ENCODE measurements at regions not wholly inside any gene's neighbourhood (a gene's known extent, or its start where the extent isn't known, plus 50 kb on each side); places are given as distances from the start of the nearest gene placed in this dataset.
A peak's percentile ranks its signal among the peaks of the same experiment; 100 is the strongest.

DNA sequence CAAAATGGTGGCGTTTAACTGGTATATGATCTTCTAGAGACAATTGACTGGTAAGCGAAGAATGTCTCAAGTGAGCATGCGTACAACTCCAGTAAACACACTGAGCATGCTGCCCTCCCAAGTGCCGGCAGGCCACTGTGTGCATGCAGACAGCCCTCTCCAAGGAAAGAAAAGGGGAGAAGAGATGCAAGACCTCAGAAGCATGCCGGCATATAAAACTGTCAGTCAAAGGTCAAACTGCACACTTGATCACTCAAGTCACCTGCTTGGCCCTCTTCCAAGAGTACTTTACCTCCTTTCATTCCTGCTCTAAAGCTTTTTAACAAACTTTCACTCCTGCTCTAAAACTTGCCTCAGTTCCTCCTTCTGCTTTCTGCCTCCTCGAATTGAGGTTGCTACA lies 910.2 kb downstream of the TAF11L14 start:
- H3K9me3 Mint-ChIP-seq = peaks cover 20% of the 10 kb centered on the region
- Histone ChIP-seq H3K36me3 (ENCODE audit: control insufficient read depth, insufficient read depth, low read length) (no peaks in the 10 kb centered on the region), H3K4me3 (ENCODE audit: low read length) (no peak overlapping the region), H3K27ac (ENCODE audit: low read depth, low read length) (no peak overlapping the region), H3K9ac (ENCODE audit: extremely low read depth, low read length, poor library complexity, severe bottlenecking) (no peak overlapping the region), H3K27me3 (ENCODE audit: control insufficient read depth, insufficient read depth, low read length, poor library complexity, severe bottlenecking) (no peaks in the 10 kb centered on the region), H3K4me1 (ENCODE audit: control insufficient read depth, insufficient read depth, low read length) (no peaks in the 10 kb centered on the region), H3K9me3 (ENCODE audit: control insufficient read depth, low read length) (peaks cover 18% of the 10 kb centered on the region)
- DNase-seq = peak; percentile 54
- H3K27me3 Mint-ChIP-seq (ENCODE audit: insufficient read depth) = no peaks in the 10 kb centered on the region
- peaks cover 27% of the 10 kb centered on the region for H3K36me3 Mint-ChIP-seq (ENCODE audit: low read depth)
- H3K4me1 Mint-ChIP-seq = peaks cover 15% of the 10 kb centered on the region
- H3K4me3 Mint-ChIP-seq = no peak overlapping the region
- H3K27ac Mint-ChIP-seq = peak overlapping the region; percentile 37
- WGBS, 2 experiments (ENCODE audit: insufficient coverage in 1 of 2, insufficient read length in 1 of 2) = 94 to 100% methylated on average over 2 to 6 of the region's 6 CpGs
- TF ChIP-seq, protein P1, sequence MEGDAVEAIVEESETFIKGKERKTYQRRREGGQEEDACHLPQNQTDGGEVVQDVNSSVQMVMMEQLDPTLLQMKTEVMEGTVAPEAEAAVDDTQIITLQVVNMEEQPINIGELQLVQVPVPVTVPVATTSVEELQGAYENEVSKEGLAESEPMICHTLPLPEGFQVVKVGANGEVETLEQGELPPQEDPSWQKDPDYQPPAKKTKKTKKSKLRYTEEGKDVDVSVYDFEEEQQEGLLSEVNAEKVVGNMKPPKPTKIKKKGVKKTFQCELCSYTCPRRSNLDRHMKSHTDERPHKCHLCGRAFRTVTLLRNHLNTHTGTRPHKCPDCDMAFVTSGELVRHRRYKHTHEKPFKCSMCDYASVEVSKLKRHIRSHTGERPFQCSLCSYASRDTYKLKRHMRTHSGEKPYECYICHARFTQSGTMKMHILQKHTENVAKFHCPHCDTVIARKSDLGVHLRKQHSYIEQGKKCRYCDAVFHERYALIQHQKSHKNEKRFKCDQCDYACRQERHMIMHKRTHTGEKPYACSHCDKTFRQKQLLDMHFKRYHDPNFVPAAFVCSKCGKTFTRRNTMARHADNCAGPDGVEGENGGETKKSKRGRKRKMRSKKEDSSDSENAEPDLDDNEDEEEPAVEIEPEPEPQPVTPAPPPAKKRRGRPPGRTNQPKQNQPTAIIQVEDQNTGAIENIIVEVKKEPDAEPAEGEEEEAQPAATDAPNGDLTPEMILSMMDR (conservative IDR thresholded peaks at IDR 0.05) = no peak

DNA sequence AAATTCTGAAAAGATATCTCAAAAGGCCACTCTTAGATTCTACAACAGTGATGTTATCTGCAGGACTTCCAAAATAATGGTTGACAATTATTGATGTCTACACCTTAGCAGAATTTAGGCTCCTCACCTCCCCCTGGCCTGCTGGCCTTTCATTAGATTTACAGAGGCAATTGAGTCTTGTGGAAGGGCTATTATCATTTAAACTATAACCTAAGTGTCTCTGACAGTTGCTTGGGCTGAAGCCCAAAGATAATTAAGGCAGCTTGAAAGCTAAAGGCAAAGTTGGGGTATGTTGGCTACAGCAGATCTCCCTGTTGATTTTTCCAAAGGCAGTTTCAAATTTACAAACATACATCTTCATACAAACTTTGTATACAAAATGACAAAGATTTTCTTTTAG lies 912.3 kb downstream of the TAF11L14 start:
- Mint-ChIP-seq H3K4me3 (no peak overlapping the region), H3K9me3 (peaks cover 40% of the 10 kb centered on the region), H3K36me3 (ENCODE audit: low read depth) (peaks cover 47% of the 10 kb centered on the region), H3K27ac (no peak overlapping the region), H3K4me1 (peaks cover 9% of the 10 kb centered on the region), H3K27me3 (ENCODE audit: insufficient read depth) (no peaks in the 10 kb centered on the region)
- DNase-seq = no peak
- H3K27ac ChIP-seq (ENCODE audit: low read depth, low read length) = no peak overlapping the region
- no peak overlapping the region for H3K9ac ChIP-seq (ENCODE audit: extremely low read depth, low read length, poor library complexity, severe bottlenecking)
- peaks cover 35% of the 10 kb centered on the region for H3K9me3 ChIP-seq (ENCODE audit: control insufficient read depth, low read length)
- H3K4me3 ChIP-seq (ENCODE audit: low read length) = no peak overlapping the region
- no peaks in the 10 kb centered on the region for H3K4me1 ChIP-seq (ENCODE audit: control insufficient read depth, insufficient read depth, low read length)
- H3K27me3 ChIP-seq (ENCODE audit: control insufficient read depth, insufficient read depth, low read length, poor library complexity, severe bottlenecking) = no peaks in the 10 kb centered on the region
- TF ChIP-seq, protein P1 (conservative IDR thresholded peaks at IDR 0.05) = no peak
- no peaks in the 10 kb centered on the region for H3K36me3 ChIP-seq (ENCODE audit: control insufficient read depth, insufficient read depth, low read length)

DNA sequence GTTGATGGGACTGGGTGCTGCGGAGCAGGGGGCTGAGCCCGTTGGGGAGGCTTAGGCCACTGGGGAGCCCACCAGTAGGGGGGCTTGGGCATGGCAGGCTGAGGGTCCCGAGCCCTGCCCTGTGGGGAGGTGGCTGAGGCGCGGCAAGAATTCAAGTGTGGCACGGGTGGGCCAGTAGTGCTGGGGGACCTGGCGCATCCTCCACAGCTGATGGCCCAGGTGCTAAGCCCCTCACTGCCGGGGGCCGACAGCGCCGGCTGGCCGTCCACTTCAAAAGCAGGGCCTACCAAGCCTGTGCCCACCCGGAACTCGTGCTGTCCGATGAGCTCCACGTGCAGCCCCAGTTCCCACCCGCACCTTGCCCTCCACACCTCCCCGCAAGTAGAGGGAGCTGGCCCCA lies 917.5 kb downstream of the TAF11L14 start:
- no peak overlapping the region for H3K4me3 Mint-ChIP-seq
- Histone ChIP-seq H3K27me3 (ENCODE audit: control insufficient read depth, insufficient read depth, low read length, poor library complexity, severe bottlenecking) (no peaks in the 10 kb centered on the region), H3K9me3 (ENCODE audit: control insufficient read depth, low read length) (peaks cover 62% of the 10 kb centered on the region), H3K4me3 (ENCODE audit: low read length) (no peak overlapping the region), H3K9ac (ENCODE audit: extremely low read depth, low read length, poor library complexity, severe bottlenecking) (no peak overlapping the region), H3K36me3 (ENCODE audit: control insufficient read depth, insufficient read depth, low read length) (no peaks in the 10 kb centered on the region), H3K4me1 (ENCODE audit: control insufficient read depth, insufficient read depth, low read length) (no peaks in the 10 kb centered on the region), H3K27ac (ENCODE audit: low read depth, low read length) (no peak overlapping the region)
- TF ChIP-seq, protein P1 (conservative IDR thresholded peaks at IDR 0.05) = no peak
- DNase-seq = no peak
- H3K27me3 Mint-ChIP-seq (ENCODE audit: insufficient read depth) = no peaks in the 10 kb centered on the region
- peaks cover 5% of the 10 kb centered on the region for H3K4me1 Mint-ChIP-seq
- H3K27ac Mint-ChIP-seq = no peak overlapping the region
- peaks cover 62% of the 10 kb centered on the region for H3K9me3 Mint-ChIP-seq
- peaks cover 73% of the 10 kb centered on the region for H3K36me3 Mint-ChIP-seq (ENCODE audit: low read depth)
- 87 to 90% methylated on average over 11 to 18 of the region's 18 CpGs for WGBS, 2 experiments (ENCODE audit: insufficient coverage in 1 of 2, insufficient read length in 1 of 2)

Data from endodermal cell (in vitro differentiated cells).